ENCODE measurements at regions not wholly inside any gene's neighbourhood (a gene's known extent, or its start where the extent isn't known, plus 50 kb on each side); places are given as distances from the start of the nearest gene placed in this dataset.

DNA sequence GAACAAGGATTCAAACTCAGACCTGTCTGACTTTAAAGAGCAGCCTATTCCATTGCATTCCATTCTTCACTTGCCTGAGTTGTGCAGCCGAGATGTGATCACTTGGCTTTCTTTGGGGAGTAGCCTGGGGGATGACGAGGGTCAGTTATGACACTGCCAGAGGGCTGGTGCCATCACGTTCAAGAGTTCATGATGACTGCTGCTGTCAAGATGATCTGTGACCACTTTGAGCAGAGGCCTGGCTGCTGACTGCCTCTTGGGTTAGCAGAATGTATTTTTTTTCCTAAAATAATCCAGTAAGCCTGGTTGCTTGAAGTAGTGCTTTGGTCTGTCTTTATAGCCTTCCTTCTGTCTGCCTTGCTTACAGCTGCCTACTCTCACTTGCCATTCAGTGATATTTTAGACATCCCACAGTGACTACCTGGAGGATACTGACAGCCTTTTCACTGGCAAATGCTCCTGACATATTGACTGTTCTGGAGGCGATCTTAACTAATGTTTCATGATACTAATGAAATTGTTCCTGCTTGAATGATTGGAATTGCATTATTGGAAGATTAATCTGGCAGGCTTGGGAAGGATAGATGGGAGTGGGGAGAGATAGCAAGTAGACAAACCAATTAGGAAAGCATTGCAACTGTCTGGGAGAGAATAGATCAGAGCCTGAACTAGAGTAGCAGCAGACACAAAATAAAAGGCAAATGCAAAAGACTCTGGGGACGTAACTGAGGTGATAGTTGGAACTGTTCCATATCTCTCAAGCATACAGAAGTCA is 221.6 kb upstream of the LCORL start:
- Histone ChIP-seq H3K27ac (no peak overlapping the region), H3K4me3 (no peak overlapping the region)

GRCh38 chr4:18241727-18242126 is 220.2 kb upstream of the LCORL start:
- no peak overlapping the region for H3K27ac ChIP-seq
- H3K4me3 ChIP-seq, result no peak overlapping the region

- Histone ChIP-seq H3K27ac (no peak overlapping the region), H3K4me3 (no peak overlapping the region)
Observed at GRCh38 chr4:18234108-18234507, 212.6 kb upstream of the LCORL start.

DNA sequence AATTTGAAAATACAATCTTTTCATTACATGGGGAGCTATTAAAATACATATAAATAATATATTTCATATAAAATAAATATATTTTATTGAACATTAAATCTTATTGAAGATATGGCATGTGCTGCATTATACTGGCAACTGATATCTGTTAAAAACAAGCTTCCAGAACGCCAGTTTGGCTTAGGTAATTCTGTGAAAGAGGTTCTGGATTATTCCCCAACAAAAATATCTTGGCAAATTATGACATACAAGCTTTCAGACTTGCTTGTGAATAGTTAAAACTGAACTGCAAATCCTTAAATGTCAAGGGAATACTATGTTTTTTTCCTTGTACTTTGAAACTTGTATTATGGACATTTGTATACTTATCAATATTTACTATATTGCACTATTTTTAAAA is 210.2 kb upstream of the LCORL start:
- no peak overlapping the region for H3K4me3 ChIP-seq
- no peak overlapping the region for H3K27ac ChIP-seq

GRCh38 chr4:18227880-18228279 is 206.3 kb upstream of the LCORL start:
- Histone ChIP-seq H3K27ac (no peak overlapping the region), H3K4me3 (no peak overlapping the region)

DNA sequence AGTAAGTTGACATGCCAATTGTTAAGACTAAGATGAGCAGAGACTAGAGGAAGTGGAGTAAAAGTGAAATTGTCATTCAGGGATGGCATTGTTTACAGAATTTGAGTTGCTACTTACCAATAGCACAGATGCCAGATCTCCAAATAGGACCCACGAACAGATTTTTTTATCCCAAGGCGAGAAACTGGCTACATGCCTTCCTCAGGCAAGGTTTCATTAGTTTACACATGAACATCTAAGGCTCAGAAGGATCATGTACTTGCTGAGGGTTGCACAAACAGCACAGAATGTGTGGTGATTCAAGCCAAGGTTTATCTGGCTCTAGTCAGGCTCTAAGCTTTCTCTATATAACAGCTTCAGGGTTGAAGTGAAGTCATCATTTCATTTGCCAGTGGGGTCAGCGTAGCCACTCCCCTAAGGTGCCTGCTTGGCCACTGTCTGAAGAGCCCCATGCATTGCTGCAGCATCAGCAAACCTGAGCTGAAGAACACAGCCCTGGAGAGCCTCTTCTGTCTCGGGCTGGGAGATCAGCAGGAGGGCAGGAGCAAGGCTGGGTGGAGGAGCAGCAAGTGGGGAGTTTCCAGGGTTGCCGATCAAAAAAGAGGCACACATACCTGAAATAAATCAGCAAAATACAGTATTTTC is 193.0 kb upstream of the LCORL start:
- H3K27ac ChIP-seq, result no peak overlapping the region

DNA sequence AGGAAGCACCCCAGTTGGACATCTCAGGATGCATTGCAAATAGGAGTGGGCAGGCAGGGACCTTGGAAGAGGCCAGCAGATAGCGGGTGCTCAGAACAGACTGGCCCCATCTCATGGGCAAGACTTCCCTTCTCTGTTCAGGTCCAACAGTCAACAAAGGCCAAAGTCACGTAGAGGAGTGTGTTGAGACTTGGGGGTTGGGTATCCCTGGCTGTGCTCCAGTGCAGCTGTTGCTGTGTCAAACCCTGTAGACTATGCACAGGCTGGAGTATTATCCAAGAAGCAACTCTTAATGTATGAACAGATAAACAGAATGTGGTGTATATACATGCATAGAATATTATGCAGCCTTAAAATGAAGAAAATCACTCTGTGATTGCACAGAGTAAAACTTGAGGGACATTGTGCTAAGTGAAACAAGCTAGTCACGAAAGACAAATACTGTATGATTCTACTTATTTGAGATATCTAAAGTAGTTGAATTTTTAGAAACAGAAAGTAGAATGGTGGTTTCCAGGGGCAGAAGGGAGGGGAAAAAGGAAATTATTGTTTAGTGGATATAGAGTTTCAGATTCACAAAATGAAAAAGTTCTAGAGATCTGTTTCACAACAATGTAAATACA is 192.1 kb upstream of the LCORL start:
- Histone ChIP-seq H3K4me3 (no peak overlapping the region), H3K27ac (no peak overlapping the region)

More for the DNA sequence above, 193.0 kb upstream of the LCORL start:
- no peak overlapping the region for H3K4me3 ChIP-seq

DNA sequence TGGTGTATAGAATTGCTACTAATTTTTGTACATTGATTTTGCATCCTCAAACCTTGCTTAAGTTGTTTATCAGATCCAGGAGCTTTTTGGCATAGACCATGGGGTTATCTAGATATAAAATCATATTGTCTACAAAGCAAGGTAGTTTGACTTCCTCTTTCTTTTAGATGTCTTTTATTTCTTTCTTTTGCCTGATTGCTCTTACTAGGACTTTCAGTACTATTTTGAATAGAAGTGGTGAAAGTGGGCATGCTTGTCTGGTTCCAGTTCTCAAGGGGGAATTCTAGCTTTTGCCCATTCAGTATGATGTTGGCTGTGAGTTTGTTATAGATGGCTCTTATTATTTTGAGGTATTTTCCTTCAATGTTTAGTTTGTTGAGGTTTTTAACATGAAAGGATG is 187.9 kb upstream of the LCORL start:
- no peak overlapping the region for H3K27ac ChIP-seq

GRCh38 chr4:18203966-18204365 is 182.4 kb upstream of the LCORL start:
- no peak overlapping the region for H3K27ac ChIP-seq
- no peak overlapping the region for H3K4me3 ChIP-seq

More for the DNA sequence above, 187.9 kb upstream of the LCORL start:
- no peak overlapping the region for H3K4me3 ChIP-seq

GRCh38 chr4:18202486-18202885 is 180.9 kb upstream of the LCORL start:
- H3K4me3 ChIP-seq, result no peak overlapping the region
- no peak overlapping the region for H3K27ac ChIP-seq

GRCh38 chr4:18201885-18202284 is 180.3 kb upstream of the LCORL start:
- no peak overlapping the region for H3K27ac ChIP-seq
- no peak overlapping the region for H3K4me3 ChIP-seq

GRCh38 chr4:18198653-18199052 is 177.1 kb upstream of the LCORL start:
- H3K4me3 ChIP-seq, result no peak overlapping the region
- no peak overlapping the region for H3K27ac ChIP-seq

DNA sequence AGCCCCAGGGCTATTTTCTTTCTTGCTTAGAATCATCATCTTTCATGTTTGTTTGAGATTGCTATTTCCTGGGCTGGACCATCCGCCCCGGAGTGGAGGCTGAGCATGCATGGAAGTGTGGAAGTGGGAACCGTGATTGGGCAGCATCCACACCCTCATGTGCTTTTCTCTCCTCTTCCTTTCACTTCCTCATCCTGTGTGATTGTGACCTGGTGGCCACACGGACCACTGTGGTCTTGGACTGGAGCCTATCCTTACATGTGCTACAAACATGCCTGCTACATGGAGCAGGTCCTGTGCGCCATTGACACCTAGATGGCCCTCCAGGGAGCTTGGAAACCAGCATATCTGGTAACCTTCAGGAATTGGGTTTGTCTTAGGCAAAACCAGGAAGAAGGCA is 175.9 kb upstream of the LCORL start:
- H3K27ac ChIP-seq, result no peak overlapping the region
- H3K4me3 ChIP-seq, result no peak overlapping the region

GRCh38 chr4:18194278-18194677 is 172.7 kb upstream of the LCORL start:
- H3K4me3 ChIP-seq, result no peak overlapping the region
- H3K27ac ChIP-seq, result no peak overlapping the region

DNA sequence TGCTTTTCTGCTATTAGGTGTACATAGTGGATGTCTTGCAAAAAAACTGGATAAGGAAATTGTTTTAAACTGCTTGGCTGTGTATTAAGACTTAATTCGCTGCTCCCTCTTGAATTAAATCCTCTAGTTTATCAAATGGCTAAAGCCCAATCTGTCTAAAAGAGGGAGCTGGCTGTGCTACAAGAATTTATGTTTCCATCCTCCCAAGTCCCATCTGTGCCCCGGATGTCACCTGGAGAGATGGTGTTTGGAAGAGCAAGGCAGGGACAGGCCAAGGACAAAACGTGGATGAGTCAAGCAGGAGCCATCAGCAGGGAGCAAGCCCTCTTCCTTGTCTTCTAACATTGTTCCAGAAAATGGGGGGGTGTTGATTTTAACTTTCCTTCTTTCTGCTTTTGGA is 171.3 kb upstream of the LCORL start:
- Histone ChIP-seq H3K4me3 (no peak overlapping the region), H3K27ac (no peak overlapping the region)

DNA sequence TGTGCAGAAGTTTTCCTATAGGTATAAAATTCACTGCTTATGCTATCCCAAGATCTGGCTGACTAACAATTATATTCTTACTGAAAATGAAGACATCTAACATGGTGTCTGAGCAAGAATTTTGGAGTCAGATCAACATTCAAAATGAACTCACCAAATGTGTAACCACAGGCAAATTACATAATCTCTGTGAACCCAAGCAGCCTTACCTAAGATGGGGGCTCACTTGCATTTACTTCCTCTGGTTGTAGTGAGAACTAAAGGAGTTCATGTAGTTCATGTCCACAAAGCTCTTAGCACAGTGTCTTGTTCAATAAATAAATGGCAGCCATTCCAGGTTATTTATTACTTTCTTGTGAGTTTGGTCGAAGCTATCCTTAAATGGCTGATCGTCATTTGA is 163.9 kb upstream of the LCORL start:
- H3K4me3 ChIP-seq, result no peak overlapping the region

GRCh38 chr4:18180892-18181291 is 159.3 kb upstream of the LCORL start:
- Histone ChIP-seq H3K27ac (no peak overlapping the region), H3K4me3 (no peak overlapping the region)

More for the DNA sequence above, 163.9 kb upstream of the LCORL start:
- no peak overlapping the region for H3K27ac ChIP-seq

DNA sequence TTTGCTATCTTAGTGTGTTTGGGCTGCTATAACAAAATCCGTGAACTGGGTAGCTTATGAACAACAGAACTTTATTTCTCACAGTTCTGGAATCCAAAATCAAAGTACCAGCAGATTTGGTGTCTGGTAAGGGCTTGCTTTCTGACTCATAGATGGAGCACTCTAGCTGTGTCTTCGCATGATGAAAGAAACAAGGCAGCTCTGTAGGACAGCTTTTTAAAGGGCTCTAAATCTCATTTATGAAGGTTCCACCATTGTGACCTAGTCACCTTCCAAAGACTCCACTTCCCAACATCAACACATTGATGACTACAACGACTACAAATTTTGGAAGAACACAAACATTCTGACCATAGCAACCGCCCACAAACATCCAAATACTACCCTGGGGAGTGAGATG is 158.6 kb upstream of the LCORL start:
- H3K27ac ChIP-seq, result no peak overlapping the region
- H3K4me3 ChIP-seq, result no peak overlapping the region

DNA sequence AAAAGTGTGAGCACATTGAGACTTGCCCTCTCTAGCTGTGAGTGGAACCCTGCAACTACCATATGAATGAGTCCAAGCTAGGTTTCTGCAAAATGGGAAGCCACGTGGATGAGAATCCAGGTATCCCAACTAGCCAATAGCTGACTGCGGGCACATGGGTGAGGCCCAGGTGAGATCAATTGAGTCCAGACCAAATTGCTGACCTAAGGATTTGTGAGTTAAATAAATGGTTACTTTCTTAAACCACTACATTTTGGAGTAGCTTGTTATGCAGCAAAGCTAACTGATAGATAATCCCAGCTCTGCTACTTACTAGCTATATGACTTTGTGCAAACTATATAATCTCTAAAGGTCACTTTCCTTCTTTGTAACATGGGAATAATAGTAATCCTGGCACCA is 150.3 kb upstream of the LCORL start:
- Histone ChIP-seq H3K27ac (no peak overlapping the region), H3K4me3 (no peak overlapping the region)

- no peak overlapping the region for H3K4me3 ChIP-seq
- no peak overlapping the region for H3K27ac ChIP-seq
Observed at GRCh38 chr4:18167831-18168230, 146.3 kb upstream of the LCORL start.

DNA sequence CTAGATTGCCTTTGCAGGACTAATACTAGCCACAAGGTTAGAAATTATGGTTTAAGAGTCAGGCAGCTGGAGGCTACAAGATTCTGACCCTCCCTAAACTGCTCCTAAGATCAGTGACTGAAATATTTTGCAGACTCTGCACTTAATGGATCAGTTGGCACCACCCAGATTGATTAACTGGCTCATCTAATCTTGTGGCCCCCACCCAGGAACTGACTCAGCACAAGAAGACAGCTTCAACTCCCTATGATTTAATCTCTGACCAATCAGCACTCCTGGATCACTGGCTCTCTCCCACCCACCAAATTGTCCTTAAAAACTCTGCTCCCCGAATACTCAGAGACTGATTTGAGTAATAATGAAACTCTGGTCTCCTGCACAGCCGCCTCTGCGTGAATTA is 145.4 kb upstream of the LCORL start:
- Histone ChIP-seq H3K4me3 (no peak overlapping the region), H3K27ac (no peak overlapping the region)
